SK-N-SH treated with all-trans-retinoic acid at 6 μM for 48 hours (cell line): ENCODE measurements at regions not wholly inside any gene's neighbourhood (a gene's known extent, or its start where the extent isn't known, plus 50 kb on each side); places are given as distances from the start of the nearest gene placed in this dataset.

ENCODE experiments used
- ATAC-seq: fragments of 200-7000 bp; cut with Tn5 transposase; 3 replicates; pipeline ENCODE4 v1.9.1; 2020; ENCODE audit warnings: mild to moderate bottlenecking, moderate library complexity
- ARNTL ChIP-seq: fragments of 450-650 bp; formaldehyde crosslinking; IDR thresholded peaks from 2 replicates; pipeline ENCODE4 v1.5.0; 2020; ENCODE audit warnings: low read depth, mild to moderate bottlenecking, moderate library complexity, borderline replicate concordance
- BACH2 ChIP-seq: fragments of 250-450 bp; sonication (Bioruptor Pico); IDR thresholded peaks from 2 replicates; pipeline ENCODE4 v1.9.0; 2021; ENCODE audit warnings: mild to moderate bottlenecking, borderline replicate concordance
- CSDC2 ChIP-seq: fragments of 250-450 bp; sonication (Bioruptor Pico); IDR thresholded peaks from 2 replicates; pipeline ENCODE4 v1.5.0; 2020; ENCODE audit warnings: mild to moderate bottlenecking, moderate library complexity
- ESRRG ChIP-seq: fragments of 250-450 bp; sonication (Bioruptor Pico); IDR thresholded peaks from 2 replicates; pipeline ENCODE4 v1.6.1; 2021; ENCODE audit warnings: mild to moderate bottlenecking
- GLIS3 ChIP-seq: fragments of 250-450 bp; sonication (Bioruptor Pico); IDR thresholded peaks from 2 replicates; pipeline ENCODE4 v1.5.0; 2020; ENCODE audit warnings: mild to moderate bottlenecking, moderate library complexity
- ISL1 ChIP-seq: fragments of 250-450 bp; sonication (Bioruptor Pico); IDR thresholded peaks from 2 replicates; pipeline ENCODE4 v2.1.2; 2022; ENCODE audit warnings: mild to moderate bottlenecking, moderate library complexity
- OSR1 ChIP-seq: fragments of 250-450 bp; sonication (Bioruptor Pico); IDR thresholded peaks from 2 replicates; pipeline ENCODE4 v1.8.0; 2022; ENCODE audit warnings: moderate library complexity, mild to moderate bottlenecking, inconsistent platforms
- PPARA ChIP-seq: fragments of 250-450 bp; sonication (Bioruptor Pico); IDR thresholded peaks from 2 replicates; pipeline ENCODE4 v1.5.0; 2020; ENCODE audit warnings: mild to moderate bottlenecking, borderline replicate concordance
- RARB ChIP-seq: fragments of 250-450 bp; sonication (Bioruptor Pico); IDR thresholded peaks from 2 replicates; pipeline ENCODE4 v1.8.0; 2021; ENCODE audit warnings: mild to moderate bottlenecking, moderate library complexity
- SNAI2 ChIP-seq: fragments of 250-450 bp; sonication (Bioruptor Pico); IDR thresholded peaks from 2 replicates; pipeline ENCODE4 v1.5.0; 2020; ENCODE audit warnings: mild to moderate bottlenecking, moderate library complexity
- TCF4 ChIP-seq: fragments of 250-450 bp; sonication (Bioruptor Pico); IDR thresholded peaks from 2 replicates; pipeline ENCODE4 v1.8.0; 2021; ENCODE audit warnings: mild to moderate bottlenecking, moderate library complexity, borderline replicate concordance
- TOX ChIP-seq: fragments of 250-450 bp; sonication (Bioruptor Pico); IDR thresholded peaks from 2 replicates; pipeline ENCODE4 v1.8.0; 2021; ENCODE audit warnings: mild to moderate bottlenecking, moderate library complexity, borderline replicate concordance
- ZC3H10 ChIP-seq: fragments of 250-450 bp; sonication (Bioruptor Pico); IDR thresholded peaks from 2 replicates; pipeline ENCODE4 v1.5.1; 2021; ENCODE audit warnings: mild to moderate bottlenecking, moderate library complexity
- ZFP30 ChIP-seq: fragments of 450-650 bp; formaldehyde crosslinking; IDR thresholded peaks from 2 replicates; pipeline ENCODE4 v1.5.0; 2022; ENCODE audit warnings: mild to moderate bottlenecking, moderate library complexity
- ZNF565 ChIP-seq: fragments of 450-650 bp; formaldehyde crosslinking; conservative IDR thresholded peaks from 2 replicates; pipeline ENCODE4 v1.5.0; 2020; ENCODE audit warnings: low read depth, mild to moderate bottlenecking, moderate library complexity
- ZNF70 ChIP-seq: fragments of 450-650 bp; formaldehyde crosslinking; IDR thresholded peaks from 2 replicates; pipeline ENCODE4 v1.5.0; 2020; ENCODE audit warnings: mild to moderate bottlenecking, moderate library complexity
- ZNF8 ChIP-seq: fragments of 450-650 bp; formaldehyde crosslinking; IDR thresholded peaks from 2 replicates; pipeline ENCODE4 v1.5.0; 2020; ENCODE audit warnings: mild to moderate bottlenecking, moderate library complexity
- TF ChIP-seq, protein P1 (sequence below): fragments of 250-450 bp; sonication (Bioruptor Pico); IDR thresholded peaks from 2 replicates; pipeline ENCODE4 v1.8.0; 2020; ENCODE audit warnings: mild to moderate bottlenecking, moderate library complexity, borderline replicate concordance
- TF ChIP-seq, protein P2 (sequence below): fragments of 250-450 bp; sonication (Bioruptor Pico); IDR thresholded peaks from 2 replicates; pipeline ENCODE4 v1.8.0; 2021; ENCODE audit warnings: low read depth, mild to moderate bottlenecking, moderate library complexity, borderline replicate concordance
- TF ChIP-seq, protein P3 (sequence below): fragments of 250-450 bp; sonication (Bioruptor Pico); IDR thresholded peaks from 2 replicates; pipeline ENCODE4 v1.5.0; 2020; ENCODE audit warnings: mild to moderate bottlenecking, moderate library complexity
- TF ChIP-seq, protein P4 (sequence below): fragments of 250-450 bp; sonication (Bioruptor Pico); IDR thresholded peaks from 2 replicates; pipeline ENCODE4 v1.5.1; 2020; ENCODE audit warnings: low read depth, mild to moderate bottlenecking, moderate library complexity

DNA sequence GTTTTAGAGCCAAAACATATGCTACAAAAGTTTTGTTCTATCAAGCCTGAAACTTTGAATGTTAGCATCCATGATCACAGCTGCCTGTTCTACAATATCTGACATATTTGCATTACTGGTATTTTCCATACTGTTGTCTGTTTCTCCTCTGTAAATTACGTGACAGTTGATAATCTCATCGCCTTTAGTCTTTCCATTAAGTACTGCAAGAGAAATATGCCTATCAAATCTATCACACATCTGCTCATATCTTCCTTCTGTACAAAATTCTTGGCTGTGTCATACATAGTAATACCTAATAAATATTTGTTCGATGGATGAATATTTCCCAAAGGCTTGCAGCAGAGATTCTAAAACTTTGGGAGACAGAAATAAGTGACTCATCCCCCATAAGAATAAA is 717.3 kb downstream of the OTOL1 start:
- TF ChIP-seq ZNF70 (CRISPR knock-in tag) = no peak
- TF ChIP-seq ZFP30 (CRISPR knock-in tag) = no peak
- no peak for TF ChIP-seq TOX (CRISPR knock-in tag)
- no peak for TF ChIP-seq GLIS3
- no peak for TF ChIP-seq ZNF8 (CRISPR knock-in tag)
- no peak for TF ChIP-seq SNAI2 (CRISPR knock-in tag)
- TF ChIP-seq ZNF565 (CRISPR knock-in tag) = no peak
- no peak for TF ChIP-seq RARB
- TF ChIP-seq, protein P1, sequence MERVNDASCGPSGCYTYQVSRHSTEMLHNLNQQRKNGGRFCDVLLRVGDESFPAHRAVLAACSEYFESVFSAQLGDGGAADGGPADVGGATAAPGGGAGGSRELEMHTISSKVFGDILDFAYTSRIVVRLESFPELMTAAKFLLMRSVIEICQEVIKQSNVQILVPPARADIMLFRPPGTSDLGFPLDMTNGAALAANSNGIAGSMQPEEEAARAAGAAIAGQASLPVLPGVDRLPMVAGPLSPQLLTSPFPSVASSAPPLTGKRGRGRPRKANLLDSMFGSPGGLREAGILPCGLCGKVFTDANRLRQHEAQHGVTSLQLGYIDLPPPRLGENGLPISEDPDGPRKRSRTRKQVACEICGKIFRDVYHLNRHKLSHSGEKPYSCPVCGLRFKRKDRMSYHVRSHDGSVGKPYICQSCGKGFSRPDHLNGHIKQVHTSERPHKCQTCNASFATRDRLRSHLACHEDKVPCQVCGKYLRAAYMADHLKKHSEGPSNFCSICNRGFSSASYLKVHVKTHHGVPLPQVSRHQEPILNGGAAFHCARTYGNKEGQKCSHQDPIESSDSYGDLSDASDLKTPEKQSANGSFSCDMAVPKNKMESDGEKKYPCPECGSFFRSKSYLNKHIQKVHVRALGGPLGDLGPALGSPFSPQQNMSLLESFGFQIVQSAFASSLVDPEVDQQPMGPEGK (CRISPR knock-in tag) = no peak
- TF ChIP-seq, protein P2, sequence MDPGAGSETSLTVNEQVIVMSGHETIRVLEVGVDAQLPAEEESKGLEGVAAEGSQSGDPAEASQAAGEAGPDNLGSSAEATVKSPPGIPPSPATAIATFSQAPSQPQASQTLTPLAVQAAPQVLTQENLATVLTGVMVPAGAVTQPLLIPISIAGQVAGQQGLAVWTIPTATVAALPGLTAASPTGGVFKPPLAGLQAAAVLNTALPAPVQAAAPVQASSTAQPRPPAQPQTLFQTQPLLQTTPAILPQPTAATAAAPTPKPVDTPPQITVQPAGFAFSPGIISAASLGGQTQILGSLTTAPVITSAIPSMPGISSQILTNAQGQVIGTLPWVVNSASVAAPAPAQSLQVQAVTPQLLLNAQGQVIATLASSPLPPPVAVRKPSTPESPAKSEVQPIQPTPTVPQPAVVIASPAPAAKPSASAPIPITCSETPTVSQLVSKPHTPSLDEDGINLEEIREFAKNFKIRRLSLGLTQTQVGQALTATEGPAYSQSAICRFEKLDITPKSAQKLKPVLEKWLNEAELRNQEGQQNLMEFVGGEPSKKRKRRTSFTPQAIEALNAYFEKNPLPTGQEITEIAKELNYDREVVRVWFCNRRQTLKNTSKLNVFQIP = no peak
- no peak for TF ChIP-seq CSDC2 (CRISPR knock-in tag)
- no peak for TF ChIP-seq TCF4 (CRISPR knock-in tag)
- TF ChIP-seq OSR1 (CRISPR knock-in tag) = no peak
- no peak for TF ChIP-seq PPARA
- TF ChIP-seq ESRRG (CRISPR knock-in tag) = no peak
- no peak for TF ChIP-seq ZC3H10
- TF ChIP-seq, protein P3, sequence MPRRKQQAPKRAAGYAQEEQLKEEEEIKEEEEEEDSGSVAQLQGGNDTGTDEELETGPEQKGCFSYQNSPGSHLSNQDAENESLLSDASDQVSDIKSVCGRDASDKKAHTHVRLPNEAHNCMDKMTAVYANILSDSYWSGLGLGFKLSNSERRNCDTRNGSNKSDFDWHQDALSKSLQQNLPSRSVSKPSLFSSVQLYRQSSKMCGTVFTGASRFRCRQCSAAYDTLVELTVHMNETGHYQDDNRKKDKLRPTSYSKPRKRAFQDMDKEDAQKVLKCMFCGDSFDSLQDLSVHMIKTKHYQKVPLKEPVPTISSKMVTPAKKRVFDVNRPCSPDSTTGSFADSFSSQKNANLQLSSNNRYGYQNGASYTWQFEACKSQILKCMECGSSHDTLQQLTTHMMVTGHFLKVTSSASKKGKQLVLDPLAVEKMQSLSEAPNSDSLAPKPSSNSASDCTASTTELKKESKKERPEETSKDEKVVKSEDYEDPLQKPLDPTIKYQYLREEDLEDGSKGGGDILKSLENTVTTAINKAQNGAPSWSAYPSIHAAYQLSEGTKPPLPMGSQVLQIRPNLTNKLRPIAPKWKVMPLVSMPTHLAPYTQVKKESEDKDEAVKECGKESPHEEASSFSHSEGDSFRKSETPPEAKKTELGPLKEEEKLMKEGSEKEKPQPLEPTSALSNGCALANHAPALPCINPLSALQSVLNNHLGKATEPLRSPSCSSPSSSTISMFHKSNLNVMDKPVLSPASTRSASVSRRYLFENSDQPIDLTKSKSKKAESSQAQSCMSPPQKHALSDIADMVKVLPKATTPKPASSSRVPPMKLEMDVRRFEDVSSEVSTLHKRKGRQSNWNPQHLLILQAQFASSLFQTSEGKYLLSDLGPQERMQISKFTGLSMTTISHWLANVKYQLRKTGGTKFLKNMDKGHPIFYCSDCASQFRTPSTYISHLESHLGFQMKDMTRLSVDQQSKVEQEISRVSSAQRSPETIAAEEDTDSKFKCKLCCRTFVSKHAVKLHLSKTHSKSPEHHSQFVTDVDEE (CRISPR knock-in tag) = no peak
- no peak for TF ChIP-seq ARNTL (CRISPR knock-in tag)
- no peak for TF ChIP-seq BACH2
- ATAC-seq = no peak

DNA sequence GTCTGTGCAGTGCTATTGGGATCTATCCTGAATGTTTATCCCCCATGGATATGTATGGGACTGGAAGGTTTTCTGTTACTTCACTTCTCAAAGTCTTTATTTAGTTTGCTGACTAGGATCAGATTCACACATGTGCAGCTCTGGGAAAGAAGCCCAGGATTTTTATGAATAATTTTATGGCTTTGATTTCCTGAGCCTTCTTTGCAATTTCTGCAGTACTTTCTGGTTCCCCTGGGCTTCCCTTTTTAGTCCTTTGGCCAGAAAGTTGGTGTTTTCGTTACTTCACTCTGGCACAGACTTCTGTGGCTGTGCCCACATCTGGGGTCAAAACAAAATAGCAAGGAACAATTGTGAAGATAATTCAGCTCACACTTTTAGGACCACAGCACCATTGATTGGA is 721.0 kb downstream of the OTOL1 start:
- TF ChIP-seq, protein P1 (CRISPR knock-in tag) = no peak
- no peak for TF ChIP-seq ZFP30 (CRISPR knock-in tag)
- TF ChIP-seq ISL1 (CRISPR knock-in tag) = no peak
- no peak for ATAC-seq

DNA sequence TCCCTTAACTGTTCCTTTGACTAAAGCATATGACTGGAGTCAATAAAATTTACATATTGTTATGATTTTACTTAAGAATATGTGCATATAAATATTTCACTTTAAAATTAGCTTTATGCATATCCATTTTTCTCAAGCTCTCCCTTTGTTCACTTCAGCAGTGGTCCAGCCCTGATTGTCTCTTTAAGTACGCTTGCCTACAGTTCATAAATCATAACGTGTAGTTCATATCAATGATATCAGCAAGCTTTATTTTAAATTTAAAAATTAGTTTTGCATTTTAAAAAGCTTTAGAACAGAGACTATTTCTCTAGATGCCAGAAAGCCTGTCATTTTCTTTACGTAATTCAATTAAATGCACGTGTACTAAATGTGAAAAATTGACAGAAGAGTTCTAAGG is 721.9 kb downstream of the OTOL1 start:
- ATAC-seq = no peak
- TF ChIP-seq ZNF70 (CRISPR knock-in tag) = no peak
- no peak for TF ChIP-seq ZNF565 (CRISPR knock-in tag)
- TF ChIP-seq, protein P3 (CRISPR knock-in tag) = no peak
- TF ChIP-seq, protein P2 = no peak
- no peak for TF ChIP-seq ESRRG (CRISPR knock-in tag)
- TF ChIP-seq SNAI2 (CRISPR knock-in tag) = no peak
- TF ChIP-seq, protein P4, sequence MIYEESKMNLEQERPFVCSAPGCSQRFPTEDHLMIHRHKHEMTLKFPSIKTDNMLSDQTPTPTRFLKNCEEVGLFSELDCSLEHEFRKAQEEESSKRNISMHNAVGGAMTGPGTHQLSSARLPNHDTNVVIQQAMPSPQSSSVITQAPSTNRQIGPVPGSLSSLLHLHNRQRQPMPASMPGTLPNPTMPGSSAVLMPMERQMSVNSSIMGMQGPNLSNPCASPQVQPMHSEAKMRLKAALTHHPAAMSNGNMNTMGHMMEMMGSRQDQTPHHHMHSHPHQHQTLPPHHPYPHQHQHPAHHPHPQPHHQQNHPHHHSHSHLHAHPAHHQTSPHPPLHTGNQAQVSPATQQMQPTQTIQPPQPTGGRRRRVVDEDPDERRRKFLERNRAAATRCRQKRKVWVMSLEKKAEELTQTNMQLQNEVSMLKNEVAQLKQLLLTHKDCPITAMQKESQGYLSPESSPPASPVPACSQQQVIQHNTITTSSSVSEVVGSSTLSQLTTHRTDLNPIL (CRISPR knock-in tag) = no peak
- no peak for TF ChIP-seq ZNF8 (CRISPR knock-in tag)
- TF ChIP-seq, protein P1 (CRISPR knock-in tag) = no peak
- TF ChIP-seq ZFP30 (CRISPR knock-in tag) = no peak
- TF ChIP-seq TCF4 (CRISPR knock-in tag) = no peak
- no peak for TF ChIP-seq PPARA
